Parathyroid adenoma (tissue), 2 donors: ENCODE measurements at regions not wholly inside any gene's neighbourhood (a gene's known extent, or its start where the extent isn't known, plus 50 kb on each side); places are given as distances from the start of the nearest gene placed in this dataset.

ENCODE experiments used
- H2AFZ ChIP-seq: fragments of 300-600 bp; sonication (generic); one replicate; pipeline ENCODE4 v1.7.0; 2017; ENCODE audit warnings: antibody characterized with exemption, mild to moderate bottlenecking
- H3K27ac ChIP-seq: fragments of 300-600 bp; sonication (generic); one replicate; pipeline ENCODE4 v1.7.0; 2017
- H3K27me3 ChIP-seq: fragments of 300-600 bp; sonication (generic); one replicate; pipeline ENCODE4 v1.7.0; 2017; ENCODE audit warnings: low read length; ENCODE audit not compliant: control insufficient read depth, insufficient read depth
- H3K36me3 ChIP-seq: fragments of 300-600 bp; sonication (generic); one replicate; pipeline ENCODE4 v1.7.0; 2017; ENCODE audit warnings: low read length; ENCODE audit not compliant: control insufficient read depth, insufficient read depth
- H3K4me1 ChIP-seq: fragments of 300-600 bp; sonication (generic); one replicate; pipeline ENCODE4 v1.7.0; 2017; ENCODE audit warnings: control low read depth
- H3K4me2 ChIP-seq: fragments of 300-600 bp; sonication (generic); one replicate; pipeline ENCODE4 v1.7.0; 2017; ENCODE audit warnings: low read length
- H3K4me3 ChIP-seq: fragments of 300-600 bp; sonication (generic); one replicate; pipeline ENCODE4 v1.7.0; 2017; ENCODE audit warnings: low read depth, low read length
- H3K79me2 ChIP-seq: fragments of 300-600 bp; sonication (generic); one replicate; pipeline ENCODE4 v1.7.0; 2017; ENCODE audit warnings: control low read depth
- H3K9ac ChIP-seq: fragments of 300-600 bp; sonication (generic); one replicate; pipeline ENCODE4 v1.7.0; 2017; ENCODE audit warnings: mild to moderate bottlenecking
- H3K9me3 ChIP-seq: fragments of 300-600 bp; sonication (generic); one replicate; pipeline ENCODE4 v1.7.0; 2017; ENCODE audit warnings: low read length; ENCODE audit not compliant: control insufficient read depth
- CTCF ChIP-seq: fragments of 300-600 bp; sonication (generic); IDR thresholded peaks from one replicate; pipeline ENCODE4 v1.7.0; 2017; ENCODE audit warnings: antibody characterized with exemption, mild to moderate bottlenecking
- donor health status: primary hyperparathyroidism.

- no peaks in the 10 kb centered on the region for H3K4me1 ChIP-seq
- no peak overlapping the region for H3K9ac ChIP-seq
- H3K9me3 ChIP-seq = no peaks in the 10 kb centered on the region
- H3K4me3 ChIP-seq = no peak overlapping the region
- H3K79me2 ChIP-seq = no peaks in the 10 kb centered on the region
- no peak overlapping the region for H3K27ac ChIP-seq
- H3K27me3 ChIP-seq = no peaks in the 10 kb centered on the region
- TF ChIP-seq CTCF = no peak
- H2AFZ ChIP-seq = no peak overlapping the region
- H3K36me3 ChIP-seq = no peaks in the 10 kb centered on the region
- H3K4me2 ChIP-seq = no peak overlapping the region
Measured at GRCh38 chr4:77538144-77538543, 67.5 kb upstream of the CXCL13 start.

GRCh38 chr4:77538574-77539157, 67.0 kb upstream of the CXCL13 start:
- H3K79me2 ChIP-seq = no peaks in the 10 kb centered on the region
- H3K4me3 ChIP-seq = no peak overlapping the region
- H3K9me3 ChIP-seq = no peaks in the 10 kb centered on the region
- no peaks in the 10 kb centered on the region for H3K36me3 ChIP-seq
- no peak overlapping the region for H2AFZ ChIP-seq
- no peaks in the 10 kb centered on the region for H3K4me1 ChIP-seq
- H3K27ac ChIP-seq = no peak overlapping the region
- no peak for TF ChIP-seq CTCF
- H3K27me3 ChIP-seq = no peaks in the 10 kb centered on the region
- H3K9ac ChIP-seq = no peak overlapping the region
- no peak overlapping the region for H3K4me2 ChIP-seq
